ENCODE measurements at regions not wholly inside any gene's neighbourhood (a gene's known extent, or its start where the extent isn't known, plus 50 kb on each side); places are given as distances from the start of the nearest gene placed in this dataset.

GRCh38 chr18:47628893-47629292, 301.6 kb downstream of the SMAD2 start:
- H3K9me2 ChIP-seq (replicated peaks; ENCODE audit: insufficient read depth), result no peaks in the 10 kb centered on the region
- H2AFZ ChIP-seq, result no peak overlapping the region
- H4K20me1 ChIP-seq (ENCODE audit: insufficient read depth, poor library complexity, severe bottlenecking), result no peaks in the 10 kb centered on the region
- no peaks in the 10 kb centered on the region for H3K4me1 ChIP-seq (ENCODE audit: insufficient read depth)
- H3K4me3 ChIP-seq, result no peak overlapping the region
- no peaks in the 10 kb centered on the region for H3K36me3 ChIP-seq (replicated peaks; ENCODE audit: insufficient read depth, low read depth)
- DNase-seq (ENCODE audit: low spot score), result no peak
- no peaks in the 10 kb centered on the region for H3K79me2 ChIP-seq
- H3K4me2 ChIP-seq, result no peak overlapping the region
- WGBS (ENCODE audit: low lambda C conversion rate, missing lambda C conversion rate), result 87% methylated on average over 5 of the region's 5 CpGs
- H3K9me3 ChIP-seq (ENCODE audit: low read depth), result no peaks in the 10 kb centered on the region
- no peak overlapping the region for H3K27ac ChIP-seq
- H3K27me3 ChIP-seq, result no peaks in the 10 kb centered on the region
- TF ChIP-seq EZH2 (IDR thresholded peaks at IDR 0.05; ENCODE audit: borderline replicate concordance) (no peak), EZH2phosphoT487 (IDR thresholded peaks at IDR 0.05; ENCODE audit: low read depth, severe bottlenecking, unreplicated experiment) (no peak)
- TF ChIP-seq, protein P1, sequence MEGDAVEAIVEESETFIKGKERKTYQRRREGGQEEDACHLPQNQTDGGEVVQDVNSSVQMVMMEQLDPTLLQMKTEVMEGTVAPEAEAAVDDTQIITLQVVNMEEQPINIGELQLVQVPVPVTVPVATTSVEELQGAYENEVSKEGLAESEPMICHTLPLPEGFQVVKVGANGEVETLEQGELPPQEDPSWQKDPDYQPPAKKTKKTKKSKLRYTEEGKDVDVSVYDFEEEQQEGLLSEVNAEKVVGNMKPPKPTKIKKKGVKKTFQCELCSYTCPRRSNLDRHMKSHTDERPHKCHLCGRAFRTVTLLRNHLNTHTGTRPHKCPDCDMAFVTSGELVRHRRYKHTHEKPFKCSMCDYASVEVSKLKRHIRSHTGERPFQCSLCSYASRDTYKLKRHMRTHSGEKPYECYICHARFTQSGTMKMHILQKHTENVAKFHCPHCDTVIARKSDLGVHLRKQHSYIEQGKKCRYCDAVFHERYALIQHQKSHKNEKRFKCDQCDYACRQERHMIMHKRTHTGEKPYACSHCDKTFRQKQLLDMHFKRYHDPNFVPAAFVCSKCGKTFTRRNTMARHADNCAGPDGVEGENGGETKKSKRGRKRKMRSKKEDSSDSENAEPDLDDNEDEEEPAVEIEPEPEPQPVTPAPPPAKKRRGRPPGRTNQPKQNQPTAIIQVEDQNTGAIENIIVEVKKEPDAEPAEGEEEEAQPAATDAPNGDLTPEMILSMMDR (IDR thresholded peaks at IDR 0.05; ENCODE audit: poor library complexity), result no peak

DNA sequence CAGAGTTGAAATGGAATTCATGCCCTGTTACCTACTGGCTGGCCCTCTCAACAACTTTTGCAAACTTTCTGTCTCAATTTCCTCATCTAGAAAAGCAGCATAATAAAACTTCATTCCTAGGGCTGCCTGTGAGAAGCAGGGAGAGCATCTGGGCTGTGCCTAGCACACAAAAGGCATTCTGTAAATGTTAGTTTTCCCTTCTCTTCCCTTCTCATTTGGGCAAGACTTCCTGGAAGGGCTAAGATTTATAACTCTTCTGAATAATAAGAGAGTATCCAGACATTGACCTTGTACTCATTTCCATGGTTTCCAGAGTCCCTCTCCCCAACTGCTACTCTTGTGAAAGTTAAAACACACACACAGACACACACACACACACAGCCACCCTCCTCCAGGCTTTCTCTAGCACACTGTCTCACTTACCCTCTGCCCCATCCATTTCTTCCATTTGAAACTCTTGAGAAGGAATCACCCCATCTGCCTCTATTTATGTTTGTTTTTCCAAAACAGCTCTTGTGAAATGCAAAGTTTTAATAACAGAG, 302.1 kb downstream of the SMAD2 start:
- Histone ChIP-seq H3K9me2 (replicated peaks; ENCODE audit: insufficient read depth) (no peaks in the 10 kb centered on the region), H3K27me3 (no peaks in the 10 kb centered on the region), H3K36me3 (replicated peaks; ENCODE audit: insufficient read depth, low read depth) (no peaks in the 10 kb centered on the region), H3K79me2 (no peaks in the 10 kb centered on the region), H3K27ac (no peak overlapping the region), H3K4me3 (no peak overlapping the region), H3K9me3 (ENCODE audit: low read depth) (no peaks in the 10 kb centered on the region), H4K20me1 (ENCODE audit: insufficient read depth, poor library complexity, severe bottlenecking) (no peaks in the 10 kb centered on the region), H3K4me2 (no peak overlapping the region), H2AFZ (no peak overlapping the region), H3K4me1 (ENCODE audit: insufficient read depth) (no peaks in the 10 kb centered on the region)
- TF ChIP-seq EZH2 (IDR thresholded peaks at IDR 0.05; ENCODE audit: borderline replicate concordance) (no peak), EZH2phosphoT487 (IDR thresholded peaks at IDR 0.05; ENCODE audit: low read depth, severe bottlenecking, unreplicated experiment) (no peak)
- TF ChIP-seq, protein P1 (IDR thresholded peaks at IDR 0.05; ENCODE audit: poor library complexity), result no peak
- DNase-seq (ENCODE audit: low spot score), result no peak

DNA sequence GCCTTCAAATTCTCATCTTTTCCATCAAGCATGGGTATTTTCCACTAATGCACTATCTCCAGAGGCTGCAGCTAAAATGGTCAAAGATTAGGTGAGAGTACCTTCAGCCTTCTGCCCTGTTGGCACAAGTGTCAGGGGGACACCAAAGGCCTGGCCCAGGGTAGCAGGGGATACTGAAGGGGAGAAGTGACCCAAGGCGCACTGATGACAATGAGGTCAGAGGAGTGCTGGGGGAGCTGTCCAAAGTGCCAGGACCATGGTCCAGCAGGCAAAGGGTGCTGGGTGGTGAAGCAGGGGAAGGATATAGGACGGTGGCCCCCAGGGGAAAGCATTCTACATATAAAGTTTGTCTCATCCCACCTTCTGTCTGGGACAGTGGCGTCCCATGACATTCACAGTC, 303.4 kb downstream of the SMAD2 start:
- Histone ChIP-seq H3K9me2 (replicated peaks; ENCODE audit: insufficient read depth) (no peaks in the 10 kb centered on the region), H3K4me1 (ENCODE audit: insufficient read depth) (no peaks in the 10 kb centered on the region), H3K27ac (no peak overlapping the region), H3K36me3 (replicated peaks; ENCODE audit: insufficient read depth, low read depth) (no peaks in the 10 kb centered on the region), H3K79me2 (no peaks in the 10 kb centered on the region), H3K9me3 (ENCODE audit: low read depth) (no peaks in the 10 kb centered on the region), H4K20me1 (ENCODE audit: insufficient read depth, poor library complexity, severe bottlenecking) (no peaks in the 10 kb centered on the region), H2AFZ (no peak overlapping the region), H3K4me2 (no peak overlapping the region), H3K4me3 (no peak overlapping the region), H3K27me3 (no peaks in the 10 kb centered on the region)
- DNase-seq (ENCODE audit: low spot score), result no peak
- TF ChIP-seq EZH2phosphoT487 (IDR thresholded peaks at IDR 0.05; ENCODE audit: low read depth, severe bottlenecking, unreplicated experiment) (no peak), EZH2 (IDR thresholded peaks at IDR 0.05; ENCODE audit: borderline replicate concordance) (no peak)
- TF ChIP-seq, protein P1 (IDR thresholded peaks at IDR 0.05; ENCODE audit: poor library complexity), result no peak
- WGBS (ENCODE audit: low lambda C conversion rate, missing lambda C conversion rate), result 71% methylated on average over 3 of the region's 3 CpGs

Data from hepatocyte (in vitro differentiated cells).